Activated gamma-delta T cell treated with anti-CD3 and anti-CD28 coated beads, Interleukin-2, amount 50 U/mL, for 16 hours (primary cell): ENCODE measurements at regions not wholly inside any gene's neighbourhood (a gene's known extent, or its start where the extent isn't known, plus 50 kb on each side); places are given as distances from the start of the nearest gene placed in this dataset.

Experiments
- DNase-seq: peaks from one replicate; pipeline ENCODE4 v3.0.0-alpha.2; 2020; ENCODE audit warnings: low read depth

DNA sequence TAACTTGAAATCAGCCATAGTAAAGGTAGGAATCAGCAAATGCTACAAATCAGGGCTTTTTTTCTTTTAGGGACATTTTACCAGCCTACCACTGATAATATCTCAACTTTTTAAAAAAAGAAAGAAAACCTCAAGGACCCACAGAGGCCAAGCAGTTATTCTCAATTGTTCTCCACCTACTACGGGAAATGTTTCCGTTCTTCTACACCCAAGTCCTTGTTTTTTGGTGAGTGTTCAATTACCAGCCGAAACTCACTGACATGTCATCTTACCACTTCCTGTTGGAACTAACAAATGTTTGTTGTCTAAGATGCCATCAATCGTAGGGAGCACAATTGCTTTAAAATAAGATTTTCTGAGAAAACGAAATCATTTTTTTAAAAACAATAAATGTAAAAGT is 50.2 kb upstream of the CDK1 start:
- DNase-seq = no peak

- DNase-seq = no peak
Measured at GRCh38 chr10:60726257-60726656, 52.0 kb upstream of the CDK1 start.

DNA sequence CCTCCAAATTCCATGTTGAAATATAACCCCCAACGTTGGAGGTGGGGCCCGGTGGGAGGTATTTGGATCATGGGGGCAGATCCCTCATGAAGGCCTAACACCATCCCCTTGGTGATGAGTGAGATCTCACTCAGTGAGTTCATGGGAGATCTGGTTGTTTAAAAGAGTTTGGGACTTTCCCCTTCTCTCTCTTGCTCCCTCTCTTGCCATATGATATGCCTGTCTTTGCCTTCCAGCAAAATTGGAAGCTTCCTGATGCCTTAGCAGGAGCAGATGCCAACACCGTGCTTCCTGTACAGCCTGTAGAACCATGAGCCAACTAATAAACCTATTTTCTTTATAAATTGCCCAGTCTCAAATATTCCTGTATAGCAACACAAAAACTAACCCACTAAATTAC is 55.7 kb upstream of the CDK1 start:
- no peak for DNase-seq

GRCh38 chr10:60719721-60720120 is 58.6 kb upstream of the CDK1 start:
- no peak for DNase-seq

- DNase-seq = no peak
Measured at GRCh38 chr10:60718886-60719285, 59.4 kb upstream of the CDK1 start.

- DNase-seq = no peak
Measured at GRCh38 chr10:60717852-60718251, 60.4 kb upstream of the CDK1 start.

DNA sequence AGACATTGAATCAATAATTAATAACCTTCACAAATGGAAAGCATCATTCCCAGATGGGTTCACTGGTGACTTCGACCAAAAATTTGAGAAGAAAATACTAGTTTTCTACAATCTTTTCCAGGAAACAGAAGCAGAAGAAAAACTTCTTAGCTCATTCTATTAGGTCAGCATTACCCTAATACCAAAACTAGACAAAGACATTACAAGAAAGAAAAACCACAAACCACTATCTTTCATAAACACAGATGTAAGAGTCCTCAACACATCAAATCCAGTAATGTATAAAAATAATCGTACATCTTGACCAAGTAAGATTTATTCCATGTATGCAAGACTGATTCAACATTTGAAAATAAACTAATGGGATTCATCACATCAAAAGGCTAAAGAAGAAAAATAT is 64.0 kb upstream of the CDK1 start:
- DNase-seq = no peak

- no peak for DNase-seq
Measured at GRCh38 chr10:60711496-60711895, 66.8 kb upstream of the CDK1 start.

DNA sequence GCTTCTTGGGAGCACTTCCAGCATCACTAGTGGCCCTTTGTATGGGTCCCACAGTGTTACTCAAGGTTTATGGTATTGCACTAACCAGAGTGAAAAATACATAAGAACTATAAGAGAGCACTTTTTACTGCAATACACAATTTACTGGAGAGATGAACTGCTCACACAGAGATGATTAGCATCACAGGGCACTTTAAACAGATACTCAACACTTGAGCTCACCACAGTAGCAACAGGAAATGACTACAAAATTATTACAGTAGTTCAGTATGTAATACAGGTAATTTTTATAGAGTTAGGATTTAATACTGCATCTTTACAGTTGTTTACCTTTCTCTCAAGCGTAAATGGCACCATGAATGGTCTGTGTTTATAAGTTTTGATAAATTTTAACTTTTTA is 68.2 kb upstream of the CDK1 start:
- no peak for DNase-seq

DNA sequence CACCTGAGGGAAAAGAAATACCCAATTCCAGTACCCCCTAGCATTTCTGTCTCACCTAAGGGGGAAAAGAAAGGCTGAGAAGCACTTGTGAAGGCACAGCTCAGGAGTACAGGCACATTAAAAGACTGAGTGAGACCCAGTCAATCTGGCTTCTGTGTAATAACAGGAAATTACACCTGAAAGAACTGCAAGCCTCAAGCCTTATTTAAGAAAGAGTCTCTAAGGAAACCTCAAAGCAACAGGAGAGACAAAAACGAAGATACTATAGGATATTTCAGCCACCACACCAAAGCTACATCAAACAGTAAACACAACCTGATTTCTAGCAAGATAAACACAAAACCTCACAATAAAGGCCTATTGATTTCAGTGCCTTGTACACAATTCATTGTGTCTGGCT is 69.6 kb upstream of the CDK1 start:
- no peak for DNase-seq

DNA sequence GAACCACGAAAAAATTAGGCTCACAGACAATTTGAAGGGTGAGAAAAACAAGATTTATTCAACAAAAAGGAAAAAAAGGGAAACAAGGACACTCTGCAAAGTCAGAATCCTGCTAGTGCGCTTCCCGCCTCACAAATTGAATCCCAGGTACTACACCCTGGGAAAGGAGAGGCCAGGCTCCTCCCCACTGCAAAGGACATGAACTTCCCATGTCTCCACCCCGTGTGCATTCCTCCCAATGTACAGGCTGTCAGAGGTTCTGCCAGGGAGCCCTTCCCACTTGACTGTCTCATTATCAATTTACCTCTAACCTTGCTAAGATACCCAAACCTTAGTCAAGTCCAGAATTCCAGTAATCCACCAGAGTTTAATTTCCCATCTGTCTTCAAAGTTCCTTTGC is 70.4 kb upstream of the CDK1 start:
- no peak for DNase-seq

DNA sequence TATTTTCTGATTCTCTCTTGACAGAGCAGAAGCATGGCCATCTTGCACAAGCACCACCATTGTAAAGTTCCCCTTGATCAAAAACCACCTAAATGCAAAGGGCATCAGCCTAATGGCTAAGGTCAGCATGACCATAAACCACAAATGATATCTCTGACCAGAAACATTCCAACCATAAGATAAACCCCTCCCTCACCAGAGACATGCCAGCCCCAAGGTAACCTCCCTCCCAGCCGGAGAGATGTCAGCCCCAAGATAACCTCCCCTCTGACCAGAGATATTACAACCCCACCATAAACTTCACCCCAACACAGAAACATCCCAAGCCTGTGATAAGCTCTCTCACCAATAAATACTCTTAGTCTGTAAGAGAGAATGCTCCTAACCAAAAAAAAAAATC is 72.1 kb upstream of the CDK1 start:
- DNase-seq = no peak

- DNase-seq = no peak
Measured at GRCh38 chr10:60705376-60705775, 72.9 kb upstream of the CDK1 start.

- DNase-seq = no peak
Measured at GRCh38 chr10:60704471-60704870, 73.8 kb upstream of the CDK1 start.

- no peak for DNase-seq
Measured at GRCh38 chr10:60703266-60704041, 74.8 kb upstream of the CDK1 start.

DNA sequence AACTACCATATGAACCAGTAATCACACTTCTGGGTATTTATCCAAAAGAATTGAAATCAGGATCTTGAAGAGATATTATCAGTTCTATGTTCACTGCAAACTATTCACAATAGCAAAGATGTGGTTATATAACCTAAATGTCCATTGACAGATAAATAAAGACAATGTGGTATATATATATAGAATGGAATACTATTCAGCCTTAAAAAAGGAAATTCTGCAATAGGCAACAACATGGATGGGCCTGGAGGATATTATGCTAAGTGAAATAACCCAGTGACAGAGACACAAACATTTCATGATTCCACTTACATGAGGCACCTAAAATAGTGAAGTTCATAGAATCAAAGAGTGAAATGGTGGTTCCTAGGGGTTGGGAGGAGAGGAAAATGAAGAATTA is 90.6 kb upstream of the CDK1 start:
- no peak for DNase-seq

- no peak for DNase-seq
Measured at GRCh38 chr10:60684091-60684490, 94.2 kb upstream of the CDK1 start.

GRCh38 chr10:60681103-60681502 is 97.2 kb upstream of the CDK1 start:
- no peak for DNase-seq

GRCh38 chr10:60679388-60679990 is 98.8 kb upstream of the CDK1 start:
- no peak for DNase-seq

GRCh38 chr10:60678978-60679377 is 99.3 kb upstream of the CDK1 start:
- no peak for DNase-seq

DNA sequence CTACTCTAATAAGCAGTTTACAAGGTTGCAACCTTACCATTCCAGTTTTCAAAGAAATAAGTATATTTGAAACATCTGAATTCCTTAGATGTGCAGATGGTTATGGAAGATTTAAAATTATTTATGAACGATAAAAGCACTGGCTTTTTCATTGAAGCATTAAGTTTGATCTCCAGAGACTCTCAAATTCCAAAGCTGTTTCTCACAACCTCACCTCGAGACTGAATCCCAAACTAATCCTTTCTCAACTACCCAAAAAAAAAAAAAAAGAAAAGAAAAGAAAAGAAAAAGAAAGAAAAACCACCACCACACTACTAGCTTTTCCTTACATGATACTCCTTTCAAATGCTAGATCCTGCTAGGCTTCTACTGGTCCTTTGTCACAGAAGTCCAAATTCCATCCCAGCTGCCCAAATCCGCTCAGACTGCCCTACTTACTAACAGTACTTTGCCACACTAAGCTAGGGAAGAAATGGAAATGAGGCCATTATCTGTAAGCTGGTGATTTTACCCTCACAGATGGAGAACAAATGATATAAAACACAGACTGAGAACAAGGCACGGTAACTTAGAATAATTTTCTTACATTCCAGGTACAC is 100.6 kb upstream of the CDK1 start:
- DNase-seq = no peak

GRCh38 chr10:60675236-60675635 is 103.0 kb upstream of the CDK1 start:
- no peak for DNase-seq

DNA sequence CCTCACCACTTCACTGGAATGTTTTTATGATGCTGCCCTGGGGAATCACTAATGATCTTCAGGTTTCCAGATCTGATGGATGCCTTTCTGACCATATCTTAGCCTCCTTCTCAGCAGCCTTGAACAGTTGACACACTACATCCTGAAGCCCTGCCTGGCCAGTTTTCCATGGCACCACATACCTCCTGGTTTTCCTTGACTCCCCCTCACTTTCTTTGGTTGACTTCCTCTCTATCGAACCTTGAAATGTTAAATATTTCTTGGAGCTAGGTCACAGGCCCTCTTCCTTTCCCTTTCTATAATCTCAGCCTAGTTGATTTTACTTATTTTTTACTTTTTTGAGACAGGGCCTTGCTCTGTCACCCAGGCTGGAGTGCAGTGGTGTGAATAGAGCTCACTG is 108.8 kb upstream of the CDK1 start:
- DNase-seq = no peak

DNA sequence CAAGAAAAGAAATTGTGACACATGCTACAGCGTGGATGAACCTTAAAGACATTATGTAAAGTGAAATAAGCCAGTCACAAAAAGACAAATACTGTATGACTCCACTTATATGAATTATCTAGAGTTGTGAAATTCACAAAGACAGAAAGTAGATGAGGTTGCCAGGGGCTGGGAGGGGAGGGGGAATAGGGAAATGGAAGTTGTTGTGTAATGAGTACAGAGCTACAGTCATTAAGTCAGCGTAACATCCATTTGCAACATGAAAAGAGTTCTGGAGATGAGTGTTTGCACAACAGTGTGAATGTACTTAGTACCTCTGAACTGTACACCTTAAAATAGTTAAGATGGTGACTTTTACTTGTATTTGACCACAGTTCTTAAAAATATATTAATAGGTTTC is 112.1 kb upstream of the CDK1 start:
- no peak for DNase-seq
